Forelimb muscle (tissue), 1 donor: ENCODE measurements at regions not wholly inside any gene's neighbourhood (a gene's known extent, or its start where the extent isn't known, plus 50 kb on each side); places are given as distances from the start of the nearest gene placed in this dataset.
"Not testable (repeated sequence)": the region's sequence is repeated elsewhere in the genome, so short reads cannot be mapped to it uniquely, and the experiment has no call there.

Experiments
- DNase-seq: peaks from one replicate; pipeline ENCODE4 v3.0.0-alpha.2; 2013; ENCODE audit warnings: low read depth

DNA sequence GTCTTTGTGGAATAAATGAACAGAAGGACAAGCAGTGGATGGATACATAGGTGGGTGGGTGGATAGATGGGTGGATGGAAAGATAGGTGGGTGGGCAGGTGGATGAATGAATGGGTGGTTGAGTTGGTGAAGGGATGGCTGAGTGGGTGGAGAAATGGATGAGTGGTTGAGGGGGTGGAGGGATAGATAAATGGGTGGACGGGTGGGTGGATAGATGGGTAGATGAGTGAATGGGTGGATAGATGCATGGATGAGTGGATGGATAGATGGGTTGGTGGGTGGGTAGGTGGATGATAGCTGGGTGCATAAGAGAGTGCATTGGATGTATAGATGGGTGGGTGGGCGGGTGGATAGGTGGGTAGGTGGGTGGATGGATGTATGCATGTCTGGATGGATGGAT, 63.5 kb downstream of the UNC93B1 start:
- not testable (repeated sequence) for DNase-seq

- not testable (repeated sequence) for DNase-seq
These were observed 64.9 kb downstream of the UNC93B1 start for GRCh38 chr11:67938964-67939363.

- DNase-seq: not testable (repeated sequence)
These were observed 65.5 kb downstream of the UNC93B1 start for GRCh38 chr11:67938371-67938770.

GRCh38 chr11:67923565-67923964, 80.3 kb downstream of the UNC93B1 start:
- DNase-seq: not testable (repeated sequence)

DNA sequence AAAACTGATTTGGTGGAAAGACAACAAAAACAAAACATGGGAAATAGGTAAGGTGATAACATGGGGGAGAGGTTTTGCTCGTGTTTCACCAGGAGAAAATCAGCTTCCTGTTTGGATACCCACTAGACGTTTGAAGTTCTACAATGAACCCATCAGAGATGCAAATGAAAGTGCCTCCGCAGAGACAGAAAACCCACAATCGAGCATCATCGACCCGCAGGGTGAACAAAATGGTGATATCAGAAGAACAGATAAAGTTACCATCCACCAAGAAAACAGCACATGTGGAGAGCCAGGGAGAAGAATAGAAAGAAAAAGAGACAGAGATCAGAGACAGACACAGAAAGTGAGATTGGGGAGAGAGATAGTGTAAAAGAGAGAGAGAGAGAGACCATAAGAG, 83.4 kb downstream of the UNC93B1 start:
- DNase-seq: not testable (repeated sequence)

DNA sequence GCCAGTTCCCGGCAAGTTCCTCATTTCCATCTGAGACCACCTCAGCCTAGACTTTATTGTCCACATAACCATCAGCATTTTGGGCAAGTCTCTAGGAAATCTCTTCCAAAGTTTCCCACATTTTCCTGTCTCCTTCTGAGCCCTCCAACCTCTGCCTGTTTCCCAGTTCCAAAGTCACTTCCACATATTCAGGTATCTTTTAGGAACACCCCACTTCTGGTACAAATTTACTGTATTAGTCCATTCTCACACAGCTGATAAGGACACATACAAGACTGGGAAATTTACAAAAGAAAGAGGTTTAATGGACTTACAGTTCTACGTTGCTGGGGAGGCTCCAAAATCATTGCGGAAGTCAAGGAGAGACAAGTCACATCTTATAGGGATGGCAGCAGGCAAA, 91.7 kb downstream of the UNC93B1 start:
- not testable (repeated sequence) for DNase-seq

DNA sequence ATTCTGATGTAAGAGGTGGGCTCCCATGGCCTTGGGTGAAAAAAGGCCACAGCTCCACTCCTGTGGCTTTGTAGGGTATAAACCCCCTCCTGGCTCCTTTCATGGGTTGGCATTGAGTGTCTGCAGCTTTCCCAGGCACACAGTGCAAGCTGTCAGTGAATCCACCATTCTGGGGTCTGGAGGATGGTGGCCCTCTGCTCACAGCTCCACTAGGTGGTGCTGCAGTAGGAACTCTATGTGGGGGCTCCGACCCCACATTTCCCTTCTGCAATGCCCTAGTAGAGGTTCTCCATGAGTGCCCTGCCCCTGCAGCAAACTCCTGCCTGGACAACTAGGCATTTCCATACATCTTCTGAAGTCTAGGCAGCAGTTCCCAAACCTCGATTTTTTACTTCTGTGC, 92.7 kb downstream of the UNC93B1 start:
- not testable (repeated sequence) for DNase-seq

DNA sequence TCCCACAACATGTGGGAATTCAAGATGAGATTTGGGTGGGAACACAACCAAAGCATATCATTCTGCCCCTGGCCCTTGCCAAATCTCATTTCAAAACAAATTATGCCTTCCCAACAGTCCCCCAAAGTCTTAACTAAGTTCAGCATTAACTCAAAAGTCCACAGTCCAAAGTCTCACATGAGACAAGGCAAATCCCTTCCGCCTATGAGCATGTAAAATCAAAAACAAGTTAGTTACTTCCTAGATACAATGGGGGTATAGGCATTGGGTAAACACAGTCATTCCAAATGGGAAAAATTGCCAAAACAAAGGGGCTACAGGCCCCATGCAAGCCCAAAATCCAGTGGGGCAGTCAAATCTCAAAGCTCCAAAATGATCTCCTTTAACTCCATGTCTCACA, 93.1 kb downstream of the UNC93B1 start:
- DNase-seq: not testable (repeated sequence)

DNA sequence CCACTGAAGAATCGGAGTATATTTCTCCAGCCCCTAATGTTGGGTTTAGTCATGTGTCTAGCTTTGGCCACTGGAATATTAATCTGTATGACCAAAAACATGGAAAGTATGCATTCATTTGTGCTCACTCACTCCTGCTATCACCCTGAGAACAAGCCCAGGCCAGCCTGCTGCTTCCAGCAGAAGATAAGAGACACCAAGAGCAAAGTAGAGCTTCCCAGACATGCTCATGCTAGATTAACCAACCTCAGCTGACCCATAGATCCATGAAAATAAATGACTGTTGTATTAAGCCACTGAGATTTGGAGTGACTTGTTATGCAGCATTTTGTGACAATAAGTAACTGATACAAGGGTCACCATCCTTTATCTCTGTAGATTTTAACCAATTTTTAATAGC, 96.9 kb downstream of the UNC93B1 start:
- not testable (repeated sequence) for DNase-seq

DNA sequence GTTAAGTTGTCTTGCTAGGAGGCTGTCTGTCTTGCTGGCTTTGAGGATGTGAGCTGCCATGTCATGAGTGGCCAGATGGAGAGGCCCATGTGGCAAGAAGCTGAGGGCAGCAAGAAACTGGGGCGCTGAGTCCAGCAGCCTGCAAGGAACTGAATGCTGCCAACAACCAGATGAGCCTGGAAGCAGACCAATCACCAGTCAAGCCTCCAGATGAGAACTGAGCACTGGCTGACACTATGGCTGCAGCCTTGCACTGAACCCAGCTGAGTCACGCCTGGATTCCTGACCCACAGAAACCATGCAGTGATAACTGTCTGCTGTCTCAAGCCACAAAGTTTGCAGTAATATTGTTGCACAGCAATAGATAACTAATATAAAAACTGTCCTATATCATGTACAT, 104.4 kb downstream of the UNC93B1 start:
- DNase-seq: not testable (repeated sequence)

GRCh38 chr11:67893487-67893886, 110.4 kb downstream of the UNC93B1 start:
- not testable (repeated sequence) for DNase-seq

DNA sequence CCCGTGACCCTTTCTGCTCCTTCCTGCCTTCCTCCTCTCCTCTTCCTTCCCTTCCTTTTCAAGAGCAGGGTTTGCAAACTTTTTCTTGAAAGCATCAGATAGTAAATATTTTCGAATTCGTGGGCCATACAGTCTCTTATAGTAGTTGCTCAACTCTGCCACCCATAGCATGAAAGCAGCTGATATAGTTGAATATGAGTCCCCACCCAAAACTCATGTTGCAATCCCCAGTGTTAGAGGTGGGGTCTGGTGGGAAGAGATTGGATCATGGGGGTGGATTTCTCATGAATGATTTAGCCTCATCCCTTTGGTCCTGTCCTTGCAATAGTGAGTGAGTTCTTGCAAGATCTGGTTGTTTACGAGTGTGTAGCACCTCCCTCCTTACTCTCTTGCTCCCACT, 114.3 kb downstream of the UNC93B1 start:
- not testable (repeated sequence) for DNase-seq

DNA sequence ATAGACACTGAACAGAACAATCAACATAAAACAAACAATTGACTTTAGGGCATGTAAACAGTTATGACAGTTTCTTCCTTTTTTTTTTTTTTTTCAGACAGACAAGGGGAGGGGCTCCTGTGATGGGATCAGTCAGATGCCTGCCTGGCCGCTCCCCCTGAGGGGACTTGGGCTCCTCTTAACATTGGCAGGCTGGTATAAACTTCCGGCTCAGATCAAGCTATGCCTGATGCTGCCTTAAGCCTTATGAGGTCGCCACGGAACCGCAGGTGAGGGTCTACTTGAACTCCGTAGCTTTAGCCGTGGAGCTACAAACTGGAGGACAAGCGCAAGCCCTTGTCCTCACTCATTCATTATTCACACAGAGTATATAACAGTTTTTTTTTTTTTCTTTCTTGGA, 115.8 kb downstream of the UNC93B1 start:
- not testable (repeated sequence) for DNase-seq

- not testable (repeated sequence) for DNase-seq
These were observed 117.2 kb downstream of the UNC93B1 start for GRCh38 chr11:67886672-67887071.

- DNase-seq: not testable (repeated sequence)
These were observed 117.7 kb downstream of the UNC93B1 start for GRCh38 chr11:67886207-67886606.

- not testable (repeated sequence) for DNase-seq
These were observed 118.3 kb downstream of the UNC93B1 start for GRCh38 chr11:67885574-67885973.

- DNase-seq: not testable (repeated sequence)
These were observed 118.9 kb downstream of the UNC93B1 start for GRCh38 chr11:67884761-67885558.

DNA sequence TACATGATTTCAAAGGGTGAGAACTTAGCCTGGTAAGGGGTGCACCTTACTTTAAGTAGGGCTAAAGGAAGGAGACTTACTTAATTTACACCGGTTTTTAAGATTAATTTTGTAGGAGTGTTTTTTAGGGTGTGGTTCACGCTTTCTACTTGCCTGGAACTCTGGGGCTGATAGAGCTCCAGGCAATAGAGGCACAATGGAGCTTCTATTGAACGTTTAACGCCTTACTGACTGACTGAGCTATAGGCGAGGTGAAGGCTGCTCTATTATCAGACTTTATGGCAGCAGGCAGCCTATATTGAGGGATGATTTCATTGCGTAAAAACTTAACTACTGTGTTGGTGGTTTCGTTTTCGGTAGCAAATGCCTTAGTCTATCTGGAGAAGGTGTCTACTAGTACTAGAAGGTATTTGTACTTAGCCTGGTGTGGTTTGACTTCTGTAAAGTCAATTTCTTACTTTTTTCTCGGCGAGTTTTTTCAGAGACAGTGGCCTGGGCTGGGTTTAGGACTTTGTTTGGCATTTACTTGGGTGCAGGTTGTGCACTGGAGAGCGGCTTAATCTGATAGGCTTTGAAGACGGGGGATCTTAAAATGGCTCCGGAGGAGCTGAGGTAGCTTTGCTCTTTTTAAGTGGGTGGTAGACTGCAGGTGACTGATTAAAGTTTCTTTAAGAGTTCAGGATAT, 119.7 kb downstream of the UNC93B1 start:
- not testable (repeated sequence) for DNase-seq

GRCh38 chr11:67882304-67882703, 121.6 kb downstream of the UNC93B1 start:
- DNase-seq: not testable (repeated sequence)

DNA sequence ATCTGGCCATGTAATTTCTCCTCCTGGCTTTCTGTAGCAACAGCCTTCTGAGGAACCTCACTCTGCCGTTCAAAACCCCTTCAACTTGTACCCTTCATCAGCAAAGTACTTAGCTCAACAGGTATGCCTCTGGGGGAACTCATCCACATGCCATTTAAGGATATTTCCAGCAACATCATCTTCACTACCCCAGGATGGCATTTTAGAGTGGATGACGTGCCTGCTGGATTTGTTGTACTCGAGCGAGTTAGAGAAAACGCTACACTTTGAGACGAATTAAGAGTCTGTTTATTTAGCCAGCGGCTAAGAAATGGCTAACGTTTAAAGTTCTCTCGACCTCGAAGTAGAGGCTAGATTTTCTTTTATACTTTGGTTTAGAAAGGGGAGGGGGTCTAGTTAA, 122.1 kb downstream of the UNC93B1 start:
- DNase-seq: not testable (repeated sequence)

GRCh38 chr11:67880594-67881196, 123.2 kb downstream of the UNC93B1 start:
- DNase-seq: not testable (repeated sequence)

DNA sequence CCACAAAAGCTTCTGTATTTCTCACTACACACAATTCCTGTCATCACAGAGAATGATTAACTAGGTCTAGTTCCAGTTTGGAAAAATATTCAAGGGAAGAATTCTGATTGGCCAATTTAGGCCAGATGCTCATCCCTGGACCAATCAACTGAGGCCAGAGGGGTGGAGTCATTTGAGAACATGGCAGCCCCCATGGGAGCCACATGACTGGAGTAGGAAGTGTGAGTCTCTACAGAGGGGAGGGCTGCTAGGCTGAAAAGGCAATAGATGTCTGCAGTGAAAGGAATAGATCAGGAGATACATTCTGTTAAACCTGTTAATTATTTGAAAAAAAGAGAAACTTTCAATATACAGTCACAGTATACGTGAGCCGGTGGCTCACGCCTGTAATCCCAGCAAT, 125.2 kb downstream of the UNC93B1 start:
- not testable (repeated sequence) for DNase-seq
